H1 (cell line): ENCODE measurements at regions not wholly inside any gene's neighbourhood (a gene's known extent, or its start where the extent isn't known, plus 50 kb on each side); places are given as distances from the start of the nearest gene placed in this dataset.

Experiments
- CTCF ChIA-PET: fragments of 300-600 bp; sonication (Branson Sonifier 250); formaldehyde crosslinking; loops from one replicate; lab custom pipeline; 2021; ENCODE audit not compliant: partially characterized antibody; lab: Charles Lee
- POLR2A ChIA-PET: fragments of 300-600 bp; sonication (Branson Sonifier 250); formaldehyde crosslinking; loops from one replicate; lab custom pipeline; 2021; ENCODE audit warnings: inconsistent platforms; ENCODE audit not compliant: partially characterized antibody; lab: Charles Lee
- DNase-seq, 2 experiments: peaks; one replicate each; pipeline versions ENCODE4 v3.0.0 to v3.0.0-alpha.2; 2010 to 2022; ENCODE audit warnings: low spot score in 2 of 2, low read depth in 1 of 2, mixed read lengths in 1 of 2
- FAIRE-seq: peaks from 2 replicates; lab custom pipeline; 2011; peaks lifted over from hg19 to GRCh38; lab: Jason Lieb, UNC
- H2AFZ ChIP-seq: 2 replicates; pipeline ENCODE4 v1.8.1; 2012; ENCODE audit warnings: low read length, inconsistent platforms
- H2AK5ac ChIP-seq: 2 replicates; pipeline ENCODE4 v1.6.1; 2013; ENCODE audit warnings: low read depth, low read length
- H2BK120ac ChIP-seq: replicated peaks from 2 replicates; pipeline ENCODE3; 2013; ENCODE audit warnings: low read depth, low read length, inconsistent platforms
- H2BK12ac ChIP-seq: 2 replicates; pipeline ENCODE4 v1.6.1; 2013; ENCODE audit warnings: low read depth, low read length
- H2BK15ac ChIP-seq: 2 replicates; pipeline ENCODE4 v1.6.1; 2013; ENCODE audit warnings: low read length
- H2BK20ac ChIP-seq: 2 replicates; pipeline ENCODE4 v1.6.1; 2013; ENCODE audit warnings: low read length
- H2BK5ac ChIP-seq: 2 replicates; pipeline ENCODE4 v1.6.1; 2013; ENCODE audit warnings: low read depth, low read length
- H3K14ac ChIP-seq: 2 replicates; pipeline ENCODE4 v1.6.1; 2013; ENCODE audit warnings: inconsistent platforms; ENCODE audit not compliant: insufficient read length
- H3K18ac ChIP-seq: 2 replicates; pipeline ENCODE4 v1.6.1; 2013; ENCODE audit warnings: low read length; ENCODE audit errors: extremely low read depth
- H3K23ac ChIP-seq: 2 replicates; pipeline ENCODE4 v1.6.1; 2013; ENCODE audit warnings: inconsistent platforms; ENCODE audit not compliant: insufficient read length
- H3K23me2 ChIP-seq: 2 replicates; pipeline ENCODE4 v1.6.1; 2013; ENCODE audit warnings: low read depth, low read length
- H3K27ac ChIP-seq: 2 replicates; pipeline ENCODE4 v1.6.1; 2011; ENCODE audit warnings: low read depth, low read length, inconsistent platforms
- H3K27me3 ChIP-seq, 4 experiments: replicated peaks in 1 of 4; 1 replicate in 1 of 4; 2 replicates in 3 of 4; pipeline versions ENCODE4 v1.6.1 to v1.8.1; 2011 to 2013; ENCODE audit warnings: low read length in 3 of 4, mild to moderate bottlenecking in 3 of 4, inconsistent platforms in 2 of 4, mixed read lengths in 2 of 4, moderate library complexity in 1 of 4; ENCODE audit not compliant: control insufficient read depth in 3 of 4, insufficient read depth in 3 of 4; ENCODE audit errors: extremely low read depth in 1 of 4
- H3K36me3 ChIP-seq, 4 experiments: 2 replicates each; pipeline versions ENCODE4 v1.6.1 to v1.8.1; 2011 to 2013; ENCODE audit warnings: mild to moderate bottlenecking in 4 of 4, low read length in 3 of 4, moderate library complexity in 2 of 4, control low read depth in 1 of 4, inconsistent platforms in 1 of 4; ENCODE audit not compliant: insufficient read depth in 4 of 4, control insufficient read depth in 2 of 4
- H3K4ac ChIP-seq: replicated peaks from 2 replicates; pipeline ENCODE3; 2013; ENCODE audit warnings: low read length, low read depth, mixed read lengths, inconsistent platforms; ENCODE audit not compliant: insufficient read length
- H3K4me1 ChIP-seq, 4 experiments: replicated peaks in 1 of 4; 1 replicate in 1 of 4; 2 replicates in 3 of 4; pipeline versions ENCODE4 v1.6.1 to v1.8.1; 2011 to 2013; ENCODE audit warnings: low read length in 3 of 4, inconsistent platforms in 2 of 4, mixed read lengths in 1 of 4; ENCODE audit not compliant: insufficient read depth in 4 of 4, control insufficient read depth in 3 of 4
- H3K4me2 ChIP-seq, 2 experiments: 2 replicates each; pipeline versions ENCODE4 v1.6.1 to v1.8.1; 2011 to 2013; ENCODE audit warnings: low read depth in 2 of 2, low read length in 2 of 2, control low read depth in 1 of 2, inconsistent platforms in 1 of 2, mild to moderate bottlenecking in 1 of 2; ENCODE audit not compliant: insufficient read depth in 1 of 2
- H3K4me3 ChIP-seq, 4 experiments: fragments of 200-600, 300-600 bp in 1 of 4; sonication (generic), shearing (Covaris generic), sonication (Bioruptor Twin) in 1 of 4; 2 replicates each; pipeline versions ENCODE4 v1.5.1 to v1.8.1; 2011 to 2016; ENCODE audit warnings: low read length in 4 of 4, low read depth in 3 of 4, control low read depth in 2 of 4, inconsistent platforms in 2 of 4, mild to moderate bottlenecking in 2 of 4, mixed read lengths in 1 of 4, moderate library complexity in 1 of 4; ENCODE audit not compliant: insufficient read depth in 2 of 4; ENCODE audit errors: extremely low read depth in 1 of 4
- H3K56ac ChIP-seq: replicated peaks from 2 replicates; pipeline ENCODE3; 2013; ENCODE audit warnings: low read depth, mild to moderate bottlenecking, mixed read lengths, low read length, inconsistent platforms; ENCODE audit not compliant: insufficient read length
- H3K79me1 ChIP-seq: 2 replicates; pipeline ENCODE4 v1.6.1; 2013; ENCODE audit warnings: low read depth, low read length, control low read depth
- H3K79me2 ChIP-seq, 2 experiments: 2 replicates each; pipeline versions ENCODE4 v1.6.1 to v1.8.1; 2012 to 2013; ENCODE audit warnings: low read length in 2 of 2, mild to moderate bottlenecking in 2 of 2, inconsistent platforms in 1 of 2; ENCODE audit not compliant: insufficient read depth in 2 of 2, control insufficient read depth in 1 of 2
- H3K9ac ChIP-seq, 4 experiments: replicated peaks in 1 of 4; 1 replicate in 1 of 4; 2 replicates in 3 of 4; pipeline versions ENCODE4 v1.6.1 to v1.8.1; 2011 to 2013; ENCODE audit warnings: low read depth in 3 of 4, low read length in 3 of 4, control low read depth in 2 of 4, mild to moderate bottlenecking in 2 of 4, moderate library complexity in 2 of 4, inconsistent platforms in 1 of 4; ENCODE audit errors: extremely low read depth in 1 of 4
- H3K9me3 ChIP-seq, 2 experiments: 2 replicates each; pipeline versions ENCODE4 v1.6.1 to v1.8.1; 2012 to 2013; ENCODE audit warnings: mild to moderate bottlenecking in 2 of 2, moderate library complexity in 2 of 2, control low read depth in 1 of 2, inconsistent platforms in 1 of 2, low read depth in 1 of 2, low read length in 1 of 2, mixed read lengths in 1 of 2; ENCODE audit not compliant: insufficient read depth in 2 of 2
- H4K20me1 ChIP-seq, 2 experiments: replicated peaks in 1 of 2; 2 replicates each; pipeline versions ENCODE3 to v1.8.1; 2011 to 2013; ENCODE audit warnings: inconsistent platforms in 2 of 2, low read length in 2 of 2, mild to moderate bottlenecking in 1 of 2; ENCODE audit not compliant: insufficient read depth in 2 of 2, control insufficient read depth in 1 of 2
- H4K5ac ChIP-seq: 2 replicates; pipeline ENCODE4 v1.6.1; 2013; ENCODE audit warnings: low read length, low read depth, mixed read lengths, inconsistent platforms; ENCODE audit not compliant: insufficient read length
- H4K8ac ChIP-seq: 2 replicates; pipeline ENCODE4 v1.8.0; 2013; ENCODE audit warnings: mild to moderate bottlenecking, moderate library complexity, low read length, inconsistent platforms; ENCODE audit not compliant: insufficient read depth; ENCODE audit errors: extremely low read depth
- H4K91ac ChIP-seq: replicated peaks from 2 replicates; pipeline ENCODE3; 2013; ENCODE audit warnings: low read length, mixed read lengths, inconsistent platforms; ENCODE audit not compliant: insufficient read length
- BCL11A ChIP-seq, 2 experiments: IDR thresholded peaks; one replicate each; pipeline ENCODE4 v1.6.1; 2011; ENCODE audit warnings: low read depth in 2 of 2, low read length in 2 of 2, mild to moderate bottlenecking in 2 of 2
- CHD1 ChIP-seq: IDR thresholded peaks from 2 replicates; pipeline ENCODE4 v1.6.1; 2012; ENCODE audit warnings: low read depth, low read length, improper control_type of control experiment
- EGR1 ChIP-seq: IDR thresholded peaks from 2 replicates; pipeline ENCODE4 v1.6.1; 2011; ENCODE audit warnings: low read depth, low read length, borderline replicate concordance
- GABPA ChIP-seq: IDR thresholded peaks from 2 replicates; pipeline ENCODE4 v1.6.1; 2011; ENCODE audit warnings: mild to moderate bottlenecking, low read length, moderate library complexity, borderline replicate concordance; ENCODE audit not compliant: insufficient read depth
- JUND ChIP-seq: IDR thresholded peaks from 2 replicates; pipeline ENCODE4 v1.6.1; 2011; ENCODE audit warnings: mild to moderate bottlenecking, improper control_type of control experiment, low read length
- PHF8 ChIP-seq: fragments of 200-600 bp; sonication (generic); conservative IDR thresholded peaks from 2 replicates; pipeline ENCODE4 v1.7.1; 2012; ENCODE audit warnings: low read depth, mild to moderate bottlenecking, inconsistent platforms, low read length, moderate library complexity
- RAD21 ChIP-seq, 2 experiments: IDR thresholded peaks in 1 of 2; conservative IDR thresholded peaks in 1 of 2; 2 replicates each; pipeline ENCODE4 v1.6.1; 2011; ENCODE audit warnings: low read depth in 2 of 2, low read length in 2 of 2, improper control_type of control experiment in 1 of 2, inconsistent platforms in 1 of 2, mild to moderate bottlenecking in 1 of 2, moderate library complexity in 1 of 2
- RNF2 ChIP-seq: fragments of 200-900, 300-1000 bp; sonication (generic); IDR thresholded peaks from 2 replicates; pipeline ENCODE4 v1.7.1; 2016; ENCODE audit warnings: borderline replicate concordance, low read depth, mild to moderate bottlenecking, antibody characterized with exemption, low read length; ENCODE audit not compliant: poor library complexity, severe bottlenecking; ENCODE audit errors: missing control alignments
- SIN3A ChIP-seq, 2 experiments: IDR thresholded peaks in 1 of 2; conservative IDR thresholded peaks in 1 of 2; 2 replicates each; pipeline ENCODE4 v1.6.1; 2011 to 2012; ENCODE audit warnings: low read length in 2 of 2, improper control_type of control experiment in 1 of 2, low read depth in 1 of 2, mild to moderate bottlenecking in 1 of 2
- SIRT6 ChIP-seq: IDR thresholded peaks from one replicate; pipeline ENCODE4 v1.7.1; 2012; ENCODE audit warnings: low read length, inconsistent platforms
- SP4 ChIP-seq: IDR thresholded peaks from 2 replicates; pipeline ENCODE4 v1.6.1; 2012; ENCODE audit warnings: low read length, inconsistent platforms
- SUZ12 ChIP-seq: fragments of 200-600 bp; sonication (generic); IDR thresholded peaks from 2 replicates; pipeline ENCODE4 v1.6.1; 2012; ENCODE audit warnings: mild to moderate bottlenecking, inconsistent platforms, low read length, moderate library complexity, mixed read lengths
- WGBS, 2 experiments: shearing (Covaris generic) in 1 of 2; methylation state at CpG; one replicate each; pipeline versions ENCODE4 v1.1.6 to v1.1.7; 2013 to 2015; ENCODE audit warnings: low lambda C conversion rate in 2 of 2, mixed read lengths in 2 of 2, inconsistent platforms in 1 of 2, low coverage in 1 of 2, missing lambda C conversion rate in 1 of 2; ENCODE audit not compliant: insufficient replicate concordance in 2 of 2, insufficient coverage in 1 of 2, insufficient read length in 1 of 2; ENCODE audit errors: extremely low coverage in 1 of 2, missing lambda C conversion rate in 1 of 2; 5-methylcytosine and 5-hydroxymethylcytosine counted together
- TF ChIP-seq, protein P1 (sequence below): IDR thresholded peaks from 2 replicates; pipeline ENCODE4 v1.6.1; 2012; ENCODE audit warnings: inconsistent platforms

DNA sequence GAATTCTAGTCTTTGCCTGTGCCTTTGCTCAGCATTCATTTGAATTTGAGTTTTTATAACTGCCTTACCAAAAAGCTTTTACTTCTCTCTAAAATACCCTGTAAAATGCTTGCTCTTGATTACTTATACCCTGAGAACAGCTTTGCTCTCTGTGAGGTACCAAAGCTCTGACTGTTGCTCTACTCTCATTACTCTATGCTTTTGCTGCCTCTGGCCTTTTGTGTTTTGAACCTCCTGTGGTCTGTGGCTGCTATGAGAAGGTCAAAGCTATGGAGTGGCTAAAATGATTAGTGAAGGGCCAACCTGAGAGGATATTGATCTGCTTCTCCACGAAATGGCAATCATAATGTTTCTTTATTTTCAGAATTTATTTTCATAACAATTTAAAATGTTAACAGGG, 375.6 kb upstream of the IMPG1 start:
- WGBS, 2 experiments: 60% methylated on average over 1 of the region's 1 CpG; no CpG with 5 or more reads in 1 of the 2 experiments
- Histone ChIP-seq H2BK120ac (no peak overlapping the region), H4K5ac (no peak overlapping the region), H3K27me3 (no peaks in the 10 kb centered on the region), H3K4me2 (0 out of 4 replicates have a peak overlapping the region, but pooled peaks of 1 of the 2 experiments have one; percentile 3), H3K4me1 (peaks cover 0 to 3% (median under 1%) of the 10 kb centered on the region in 4 experiments; a peak in 1 of 7 replicates), H4K20me1 (no peaks in the 10 kb centered on the region), H3K4me3 (no peak overlapping the region), H3K4ac (no peak overlapping the region), H2AFZ (0 out of 2 replicates have a peak overlapping the region, but pooled peaks have one; percentile 61), H3K14ac (no peak overlapping the region), H3K56ac (no peak overlapping the region), H3K23ac (no peak overlapping the region), H3K18ac (no peak overlapping the region), H2BK12ac (no peak overlapping the region), H2AK5ac (no peak overlapping the region), H2BK5ac (no peak overlapping the region), H3K79me2 (no peaks in the 10 kb centered on the region), H4K91ac (no peak overlapping the region), H2BK20ac (no peak overlapping the region), H3K27ac (no peak overlapping the region), H3K9me3 (0 out of 4 replicates have a peak, but pooled peaks cover 0 to 3% of the 10 kb centered on the region in 2 experiments), H3K79me1 (no peaks in the 10 kb centered on the region), H3K9ac (no peak overlapping the region), H4K8ac (no peak overlapping the region), H2BK15ac (no peak overlapping the region), H3K36me3 (no peaks in the 10 kb centered on the region), H3K23me2 (no peaks in the 10 kb centered on the region)
- no peak for FAIRE-seq
- CTCF ChIA-PET: interaction anchor here (0.6 kb wide), 1 partner anchor 50 kb away, joined by 3 read pairs; no protein-coding TSS in a partner anchor
- no peak for DNase-seq
- POLR2A ChIA-PET: no interaction called here
- TF ChIP-seq RNF2 (no peak), CHD1 (no peak), GABPA (no peak), PHF8 (no peak), SP4 (no peak), SUZ12 (no peak), EGR1 (no peak), JUND (no peak), SIRT6 (no peak), SIN3A (conservative IDR thresholded peaks at IDR 0.05 in 1 of 2, IDR thresholded peaks at IDR 0.05 in 1 of 2; ENCODE audit: low read depth in 1 of 2, low read length in 2 of 2) (no peak), BCL11A (IDR thresholded peaks at IDR 0.05; ENCODE audit: low read depth in 2 of 2, low read length in 2 of 2) (no peak), RAD21 (IDR thresholded peaks at IDR 0.05 in 1 of 2, conservative IDR thresholded peaks at IDR 0.05 in 1 of 2; ENCODE audit: low read depth in 2 of 2, low read length in 2 of 2) (no peak)
- TF ChIP-seq, protein P1, sequence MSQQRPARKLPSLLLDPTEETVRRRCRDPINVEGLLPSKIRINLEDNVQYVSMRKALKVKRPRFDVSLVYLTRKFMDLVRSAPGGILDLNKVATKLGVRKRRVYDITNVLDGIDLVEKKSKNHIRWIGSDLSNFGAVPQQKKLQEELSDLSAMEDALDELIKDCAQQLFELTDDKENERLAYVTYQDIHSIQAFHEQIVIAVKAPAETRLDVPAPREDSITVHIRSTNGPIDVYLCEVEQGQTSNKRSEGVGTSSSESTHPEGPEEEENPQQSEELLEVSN: no peak
